Kidney capillary endothelial cell (primary cell): ENCODE measurements at regions not wholly inside any gene's neighbourhood (a gene's known extent, or its start where the extent isn't known, plus 50 kb on each side); places are given as distances from the start of the nearest gene placed in this dataset.

ENCODE experiments used
- DNase-seq: peaks from one replicate; pipeline ENCODE4 v3.0.0-alpha.2; 2018; ENCODE audit warnings: low spot score

DNA sequence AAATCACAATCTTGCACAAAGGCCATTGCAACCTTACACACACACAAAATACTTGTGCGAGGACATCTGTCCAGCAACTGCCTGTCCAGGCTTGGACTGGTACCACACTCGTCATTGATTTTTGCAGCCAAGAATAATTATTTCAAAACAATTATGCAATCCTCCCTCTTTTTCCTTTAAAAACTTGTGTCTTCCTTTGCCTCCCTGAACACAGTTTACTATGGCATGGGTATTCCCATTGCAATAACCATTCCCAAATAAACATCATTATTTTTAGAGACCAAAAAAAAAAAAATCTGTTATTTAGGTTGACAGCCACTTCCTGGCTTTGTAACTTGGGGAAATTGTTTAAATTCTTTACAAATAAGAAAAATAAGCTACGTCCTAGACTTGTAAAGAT, 54.0 kb downstream of the C11orf91 start:
- peak; percentile 29 for DNase-seq

DNA sequence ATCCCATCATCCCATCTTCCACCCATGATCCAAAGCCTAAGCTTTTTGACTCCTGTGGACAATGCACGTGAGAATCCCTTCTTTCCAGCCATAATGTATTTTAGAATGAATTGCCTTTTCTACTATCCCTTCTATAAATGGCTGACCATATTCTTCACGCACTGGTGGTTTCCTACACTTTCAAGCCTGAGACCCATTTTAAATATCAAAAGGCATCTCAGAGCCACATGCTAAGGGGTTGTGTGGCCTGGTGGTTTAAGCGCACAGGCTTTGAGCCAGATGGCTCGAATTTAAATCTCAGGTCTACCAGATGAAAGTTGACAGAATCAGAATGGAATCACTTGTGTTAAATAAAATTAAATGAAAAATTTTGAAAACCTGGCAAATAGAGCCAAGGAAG, 54.5 kb downstream of the C11orf91 start:
- no peak for DNase-seq

DNA sequence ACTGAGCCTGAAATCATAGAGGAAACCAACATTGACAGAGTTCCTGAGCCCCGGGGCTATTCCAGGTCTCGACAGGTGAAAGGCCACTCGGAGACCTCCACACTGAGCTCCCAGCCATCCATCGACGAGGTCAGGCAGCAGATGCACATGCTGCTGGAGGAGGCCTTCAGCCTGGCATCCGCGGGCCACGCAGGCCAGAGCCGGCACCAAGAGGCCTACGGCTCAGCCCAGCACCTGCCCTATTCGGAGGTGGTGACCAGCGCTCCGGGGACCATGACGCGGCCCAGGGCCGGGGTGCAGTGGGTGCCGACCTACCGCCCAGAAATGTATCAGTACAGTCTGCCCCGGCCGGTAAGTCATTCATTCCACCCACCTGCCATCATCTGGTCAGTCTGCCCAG, 54.9 kb downstream of the C11orf91 start:
- no peak for DNase-seq

DNA sequence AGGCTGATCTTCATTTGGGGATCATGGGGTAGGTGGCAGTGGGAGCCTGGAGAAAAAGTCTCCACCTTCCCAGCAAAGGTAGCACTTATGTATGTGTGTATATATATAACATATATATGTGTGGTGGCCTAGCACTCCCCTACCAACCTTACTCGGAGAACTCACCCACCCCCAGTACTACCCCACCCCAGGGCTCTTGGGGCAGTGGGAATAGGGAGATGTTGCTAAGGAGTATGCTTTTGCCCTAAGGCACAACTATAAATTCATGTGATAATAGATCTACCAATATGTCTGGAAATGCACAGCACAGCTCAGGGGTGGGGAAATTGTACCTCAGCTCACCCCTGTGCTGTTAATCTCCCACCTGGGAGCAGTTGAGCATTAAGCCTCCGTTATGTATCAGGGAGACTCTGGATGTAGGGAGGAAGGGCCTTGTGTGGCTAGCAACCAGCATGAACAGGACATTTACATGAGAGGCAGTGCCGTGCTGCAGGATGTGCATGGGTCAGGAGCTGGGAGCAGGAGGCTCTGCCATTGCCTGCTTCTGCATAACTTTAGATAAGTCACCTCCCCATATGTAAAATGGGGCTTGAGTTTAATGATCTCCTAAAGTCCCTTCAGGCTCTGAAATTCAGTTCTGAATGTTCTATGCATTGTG, 57.3 kb downstream of the C11orf91 start:
- no peak for DNase-seq

DNA sequence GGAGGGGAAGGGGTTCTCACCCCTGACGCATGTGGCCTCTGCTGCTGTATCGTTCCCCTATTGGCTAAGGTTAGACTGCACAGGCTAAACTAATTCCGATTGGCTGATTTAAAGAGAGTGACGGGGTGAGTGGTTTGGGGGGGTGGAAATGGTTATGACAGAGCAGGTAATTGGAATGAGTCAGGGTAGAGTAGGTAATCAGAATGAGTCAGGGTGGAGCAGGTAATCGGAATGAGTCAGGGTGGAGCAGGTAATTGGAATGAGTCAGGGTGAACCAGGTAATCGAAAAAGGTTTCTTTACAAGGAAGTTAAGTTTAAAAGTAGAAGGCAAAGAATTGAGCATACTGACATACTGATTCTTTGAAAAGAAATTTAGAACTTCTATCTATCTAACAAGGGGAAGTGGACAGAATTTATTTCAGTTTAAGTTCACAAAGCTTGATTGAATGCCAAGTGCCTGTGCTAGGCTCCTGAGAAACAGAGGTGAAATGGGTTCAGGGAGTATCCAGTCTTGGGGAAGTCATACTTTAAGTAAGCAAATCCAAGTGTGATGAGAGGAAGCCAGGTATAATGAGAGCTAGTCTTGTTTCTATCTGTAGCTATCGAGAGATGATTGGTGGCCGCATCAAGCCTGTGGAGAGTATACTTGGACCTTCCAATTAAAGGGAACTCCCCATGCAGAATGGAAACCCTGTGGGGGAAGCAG, 58.0 kb downstream of the C11orf91 start:
- no peak for DNase-seq

DNA sequence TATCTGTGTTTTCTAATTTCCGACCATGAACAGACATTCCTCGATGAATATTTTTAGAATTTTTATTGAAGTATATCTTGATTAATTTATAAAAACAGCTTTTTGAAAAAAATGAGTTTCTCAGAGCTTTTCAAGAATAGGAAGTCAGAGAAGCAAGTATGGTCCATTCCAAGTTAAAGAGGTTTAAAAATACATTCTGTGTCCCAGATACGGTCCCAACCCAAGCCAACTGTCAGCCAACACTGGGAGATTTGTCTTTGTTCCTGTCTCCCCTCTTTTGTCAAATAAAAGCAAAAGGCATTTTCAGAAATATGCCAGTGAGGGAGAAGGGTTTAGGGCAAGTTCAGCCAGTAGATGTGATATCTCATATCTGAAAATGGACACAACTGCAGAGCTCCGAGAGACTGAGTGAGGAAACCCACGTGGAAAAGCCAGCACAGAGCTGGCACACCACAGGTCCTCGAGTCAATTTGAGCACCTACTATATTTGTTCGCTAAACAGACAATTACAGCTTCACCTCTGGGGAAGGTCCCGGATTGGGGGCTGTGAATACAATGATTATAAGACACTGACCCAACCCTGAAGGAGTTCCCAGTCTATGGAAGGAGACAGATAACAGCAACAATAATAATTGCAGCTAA, 59.8 kb downstream of the C11orf91 start:
- DNase-seq = no peak

DNA sequence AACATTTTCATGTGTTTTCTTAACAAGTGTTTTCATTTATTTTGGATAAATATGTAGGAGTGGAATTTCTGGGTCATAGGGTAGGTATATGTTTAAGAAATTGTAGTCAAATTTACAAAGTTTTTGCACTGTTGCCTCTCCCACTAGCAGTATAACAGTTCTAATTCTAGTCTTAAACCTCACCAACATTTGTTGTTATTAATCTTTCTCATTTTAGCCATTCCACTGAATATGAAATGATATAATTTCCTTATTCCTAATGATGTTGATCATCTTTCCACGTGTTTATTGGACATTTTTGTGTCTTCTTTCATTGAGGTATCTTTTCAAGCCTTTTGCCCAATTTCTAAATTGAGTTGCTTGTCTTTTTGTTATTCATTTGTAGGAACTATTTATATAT, 62.0 kb downstream of the C11orf91 start:
- no peak for DNase-seq

DNA sequence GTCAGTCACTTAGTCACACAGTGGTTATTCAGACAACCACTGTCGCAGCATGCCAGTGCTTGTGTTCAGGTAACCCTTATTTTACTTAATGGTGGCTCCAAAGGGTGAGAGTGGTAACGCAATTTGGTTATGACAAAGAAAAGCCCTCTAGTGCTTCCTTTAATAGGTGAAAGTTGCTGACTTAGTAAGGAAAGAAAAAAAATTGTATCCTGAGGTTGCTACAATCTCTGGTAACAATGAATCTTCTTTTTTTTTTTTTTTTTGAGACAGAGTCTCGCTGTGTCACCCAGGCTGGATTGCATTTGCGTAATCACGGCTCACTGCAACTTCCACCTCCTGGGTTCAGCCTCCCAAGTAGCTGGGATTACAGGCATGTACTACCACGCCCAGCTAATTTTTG, 64.5 kb downstream of the C11orf91 start:
- no peak for DNase-seq

DNA sequence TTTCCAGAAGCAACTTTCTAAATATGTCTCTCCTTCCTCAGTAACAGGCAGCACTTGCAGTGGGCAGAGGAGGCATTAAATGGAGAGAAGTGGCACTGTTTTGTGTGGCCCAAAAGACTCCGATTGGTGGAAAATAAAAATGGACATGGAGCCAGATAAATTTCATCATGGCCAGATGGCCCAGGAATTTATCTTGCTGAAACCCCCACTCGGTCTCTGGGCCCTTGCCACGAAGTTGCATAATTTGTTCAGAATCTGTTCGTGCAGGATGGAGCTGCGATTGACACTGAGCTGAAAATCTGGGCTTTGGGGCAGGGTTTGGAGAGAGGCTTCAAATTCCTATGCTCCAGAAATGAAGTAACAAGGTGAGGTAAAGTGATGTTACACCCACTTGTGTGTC, 65.5 kb downstream of the C11orf91 start:
- no peak for DNase-seq

DNA sequence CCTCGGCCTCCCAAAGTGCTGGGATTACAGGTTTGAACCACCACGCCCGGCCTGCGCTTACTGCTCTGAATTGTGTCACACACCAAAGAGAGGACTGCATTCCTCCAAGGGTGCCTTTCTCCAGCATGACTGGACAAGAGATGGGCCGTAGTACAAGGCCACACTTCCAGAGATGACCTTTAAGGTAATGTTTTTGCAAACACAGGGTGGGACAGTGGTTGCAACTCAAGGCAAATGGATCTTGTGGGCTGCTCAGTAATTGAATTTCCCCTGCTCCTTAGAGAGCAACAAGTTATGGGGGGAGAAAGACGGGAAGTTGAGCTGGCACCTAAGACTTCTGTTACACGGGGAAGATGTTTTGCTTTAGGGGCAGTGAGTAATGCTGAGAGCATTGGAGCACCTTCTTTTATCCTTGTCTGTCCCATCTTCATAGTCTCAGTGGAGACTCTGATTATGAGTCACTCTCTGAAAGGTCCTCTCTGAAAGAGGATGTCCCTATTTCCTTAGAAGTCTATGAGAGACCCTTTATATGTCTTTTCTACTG, 66.3 kb downstream of the C11orf91 start:
- DNase-seq = peak; percentile 57

DNA sequence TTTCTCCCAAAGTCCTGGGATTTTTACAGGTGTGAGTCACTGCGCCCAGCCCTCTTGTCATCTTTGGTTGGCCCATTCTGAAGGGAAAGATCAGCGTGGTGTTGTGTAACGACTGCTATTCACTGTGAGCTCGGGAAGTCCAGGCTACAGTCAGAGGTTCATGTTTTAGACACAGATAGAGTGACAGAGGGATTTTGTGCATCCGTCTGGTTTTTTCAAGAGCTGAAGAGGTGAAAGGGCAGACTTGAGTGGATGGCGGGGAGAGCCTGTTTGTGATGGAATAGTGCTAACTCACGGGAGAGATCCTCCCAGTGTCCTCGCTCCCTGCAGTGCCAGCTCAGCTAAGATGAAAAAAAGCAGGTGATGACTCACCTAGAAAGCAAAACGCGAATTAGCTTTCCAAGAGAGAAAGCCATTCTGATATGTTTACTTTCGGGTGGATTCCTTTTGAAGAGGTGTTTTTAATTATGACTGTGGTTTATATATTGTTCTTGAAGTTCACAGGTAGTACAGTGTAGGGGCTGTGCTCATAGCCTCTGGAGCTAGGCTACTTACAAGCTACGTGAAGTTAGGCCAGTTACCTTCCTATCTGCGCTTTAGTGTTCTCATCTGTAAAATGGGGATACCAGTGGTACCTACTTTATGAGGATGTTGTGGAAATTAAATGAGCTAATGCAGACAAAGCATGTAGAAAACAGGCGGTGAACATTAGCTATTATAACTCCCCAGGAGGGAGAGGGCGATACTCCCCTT, 67.2 kb downstream of the C11orf91 start:
- DNase-seq = no peak

DNA sequence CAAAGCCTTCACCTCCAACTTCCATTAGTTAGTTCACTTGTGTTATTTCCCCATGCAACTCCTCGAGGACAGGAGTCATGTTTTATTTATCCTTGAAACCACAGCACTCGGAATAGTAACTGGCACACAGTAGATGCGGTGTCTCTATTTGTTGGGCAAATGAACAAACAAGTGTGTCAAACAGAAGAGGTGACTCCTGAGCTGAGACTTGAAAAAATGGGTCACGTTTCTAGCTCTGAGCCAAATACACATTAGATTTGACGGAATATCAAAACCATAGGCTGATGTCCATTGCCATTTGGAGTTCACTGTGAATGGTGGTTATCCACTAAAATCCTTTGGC, 68.9 kb downstream of the C11orf91 start:
- no peak for DNase-seq

DNA sequence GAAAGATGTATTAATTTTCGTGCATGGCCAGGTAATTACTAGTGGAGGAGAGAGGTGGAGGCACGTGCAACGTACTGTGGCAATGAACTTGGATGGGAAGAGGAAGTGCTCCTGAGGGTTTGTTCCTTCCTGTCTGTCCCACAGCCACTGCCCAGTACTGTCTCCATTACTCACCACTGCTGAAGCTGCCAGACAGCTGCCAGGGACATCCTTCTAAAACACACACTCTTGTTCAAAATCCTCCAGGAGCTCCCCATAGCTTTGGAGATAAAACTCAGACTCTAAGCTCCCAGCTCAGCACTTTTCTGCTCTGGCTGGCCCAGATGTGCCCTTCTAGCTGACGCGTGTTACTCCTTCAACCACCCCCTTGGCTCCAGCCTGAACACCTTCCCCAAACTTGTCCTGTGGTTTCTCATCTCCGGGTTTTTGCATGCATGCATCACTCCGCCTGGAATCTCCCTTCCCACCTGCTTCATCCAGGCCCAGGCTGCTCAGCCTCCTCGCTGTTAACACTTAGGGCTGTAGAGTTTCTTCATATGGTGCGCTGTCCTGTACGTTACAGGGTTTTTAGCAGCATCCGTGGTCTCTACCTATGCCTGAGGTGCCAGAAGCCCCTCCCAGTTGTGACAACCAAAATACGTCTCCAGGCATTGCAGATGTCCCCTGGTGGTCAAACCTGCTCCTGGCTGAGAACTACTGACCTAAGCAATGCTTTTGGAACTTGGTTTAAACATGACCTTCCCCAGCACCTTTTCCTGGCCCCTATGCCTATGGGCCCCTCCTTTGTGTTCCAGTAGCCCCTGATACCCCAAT, 69.5 kb downstream of the C11orf91 start:
- DNase-seq = peak; percentile 60

DNA sequence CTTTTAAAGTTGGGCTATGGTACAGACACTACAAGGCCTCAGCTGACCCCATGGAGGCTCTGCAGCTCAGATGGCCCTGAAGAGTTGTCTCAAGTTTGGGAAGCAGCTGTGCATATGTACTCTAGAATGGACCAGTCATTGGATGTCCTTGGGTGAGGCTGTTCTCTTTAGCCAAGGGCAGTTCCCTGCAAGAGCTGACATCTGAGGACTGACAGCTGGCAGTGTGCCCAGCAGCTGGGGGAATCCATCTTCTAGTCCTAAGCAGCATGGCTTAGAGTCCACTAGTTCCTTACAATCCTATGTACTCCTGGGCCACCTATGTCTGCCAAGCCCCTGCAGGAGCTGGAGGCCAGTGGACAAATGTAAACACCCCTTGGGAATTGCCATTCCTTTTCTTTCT, 76.5 kb downstream of the C11orf91 start:
- no peak for DNase-seq

DNA sequence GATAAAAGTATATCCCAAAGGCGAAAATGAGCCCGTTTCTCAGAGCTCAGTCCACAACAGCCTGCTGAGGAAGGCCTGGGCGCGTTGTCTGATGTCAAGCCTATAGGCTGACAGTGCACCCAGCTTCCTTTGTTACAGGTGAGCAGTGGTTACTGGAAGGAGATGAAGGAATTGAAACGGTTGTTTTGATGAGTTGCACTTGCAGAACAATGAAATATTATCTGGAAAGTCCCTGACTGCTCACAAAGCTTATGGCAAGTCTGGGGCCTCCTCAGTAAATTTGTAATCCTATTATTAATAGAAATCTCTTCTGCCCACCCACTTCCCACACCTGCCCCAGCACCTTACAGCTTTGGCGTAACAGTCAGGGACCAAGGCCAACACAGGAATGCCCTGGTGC, 77.8 kb downstream of the C11orf91 start:
- no peak for DNase-seq

DNA sequence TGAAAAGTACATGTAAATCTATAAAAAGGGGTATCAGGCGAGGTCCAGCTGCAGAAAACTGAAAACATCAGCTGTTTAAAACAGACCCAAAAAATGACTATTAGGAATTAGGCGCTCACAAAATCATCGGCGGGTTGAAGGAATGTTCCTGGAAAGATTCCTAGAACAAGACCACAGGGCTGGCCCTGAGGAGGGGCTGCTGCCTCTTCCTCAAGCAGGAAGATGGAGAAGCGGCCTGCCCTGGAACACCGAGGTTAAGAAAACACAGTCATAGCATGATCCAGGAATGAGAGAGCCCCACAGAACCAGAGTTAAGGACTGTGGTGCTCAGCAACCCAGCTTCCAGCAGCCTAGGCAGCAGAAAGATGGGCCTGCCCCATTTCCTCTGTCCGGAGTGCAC, 78.4 kb downstream of the C11orf91 start:
- no peak for DNase-seq

DNA sequence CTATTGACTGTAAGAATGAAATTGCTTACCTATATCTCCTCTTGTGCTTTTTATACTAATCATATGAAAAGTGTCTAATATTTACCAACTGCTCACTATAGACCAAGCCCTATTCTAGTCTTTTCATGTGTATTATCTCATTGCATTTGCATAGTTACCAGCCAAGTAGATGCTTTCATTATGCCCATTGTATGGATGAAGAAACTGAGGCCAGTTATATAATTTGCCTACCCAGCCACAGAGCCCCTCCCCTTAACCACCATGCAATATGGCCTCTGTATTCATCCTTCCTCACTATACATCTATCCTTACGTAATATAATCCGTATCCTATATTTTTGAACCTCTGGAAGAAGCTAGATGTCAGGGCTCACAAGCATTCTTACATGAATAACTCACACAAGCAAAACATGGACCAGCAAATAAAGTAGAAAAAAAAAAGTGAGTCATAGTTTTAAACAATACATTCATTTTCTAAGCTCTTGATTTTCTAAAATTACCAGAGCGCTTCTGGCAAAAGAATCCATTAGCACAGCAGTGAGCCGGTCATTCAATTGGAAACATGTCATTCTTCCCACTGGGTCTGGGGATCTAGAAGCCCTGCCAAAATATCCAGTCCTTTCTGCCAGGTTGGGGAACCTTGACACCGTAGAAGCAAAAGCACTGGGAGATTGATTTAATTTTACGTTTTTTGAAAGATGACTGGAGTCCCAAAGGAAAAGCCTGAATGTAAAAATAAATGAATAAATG, 80.0 kb downstream of the C11orf91 start:
- peak; percentile 65 for DNase-seq

DNA sequence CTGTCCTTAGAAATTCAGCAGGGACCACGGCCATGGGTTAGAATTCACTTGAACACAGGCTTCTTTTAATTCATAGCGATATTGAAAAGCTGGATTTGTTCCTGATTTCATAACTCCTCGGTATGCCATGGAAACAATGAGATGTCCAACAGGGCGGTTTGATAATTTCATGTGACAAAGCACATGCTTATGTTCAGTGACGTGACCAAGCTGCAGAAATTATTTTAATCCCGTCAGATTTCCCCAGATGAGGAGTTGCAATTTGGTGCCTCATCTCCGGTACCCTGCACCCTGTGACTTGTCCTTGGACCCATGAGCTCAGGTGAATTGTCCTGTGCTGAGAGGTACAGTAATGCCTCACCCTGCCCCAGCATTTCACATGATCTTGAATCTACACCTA, 81.7 kb downstream of the C11orf91 start:
- DNase-seq = no peak

DNA sequence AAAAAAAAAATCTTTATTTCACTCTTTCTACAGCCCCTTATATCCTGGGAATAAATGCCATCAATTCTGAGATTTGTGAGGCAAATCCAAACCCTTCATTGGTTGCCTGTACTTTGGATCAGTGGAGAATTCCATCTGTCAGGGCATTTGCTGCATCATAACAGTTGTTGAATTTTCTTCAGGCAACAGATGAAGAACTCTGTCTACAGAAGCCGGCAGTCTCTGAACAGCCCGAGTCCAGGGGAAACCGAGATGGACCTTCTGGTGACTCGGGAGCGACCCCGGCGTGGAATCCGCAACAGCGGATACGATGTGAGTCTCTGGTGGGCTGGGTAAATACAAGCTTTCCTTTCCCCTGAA, 82.3 kb downstream of the C11orf91 start:
- no peak for DNase-seq

DNA sequence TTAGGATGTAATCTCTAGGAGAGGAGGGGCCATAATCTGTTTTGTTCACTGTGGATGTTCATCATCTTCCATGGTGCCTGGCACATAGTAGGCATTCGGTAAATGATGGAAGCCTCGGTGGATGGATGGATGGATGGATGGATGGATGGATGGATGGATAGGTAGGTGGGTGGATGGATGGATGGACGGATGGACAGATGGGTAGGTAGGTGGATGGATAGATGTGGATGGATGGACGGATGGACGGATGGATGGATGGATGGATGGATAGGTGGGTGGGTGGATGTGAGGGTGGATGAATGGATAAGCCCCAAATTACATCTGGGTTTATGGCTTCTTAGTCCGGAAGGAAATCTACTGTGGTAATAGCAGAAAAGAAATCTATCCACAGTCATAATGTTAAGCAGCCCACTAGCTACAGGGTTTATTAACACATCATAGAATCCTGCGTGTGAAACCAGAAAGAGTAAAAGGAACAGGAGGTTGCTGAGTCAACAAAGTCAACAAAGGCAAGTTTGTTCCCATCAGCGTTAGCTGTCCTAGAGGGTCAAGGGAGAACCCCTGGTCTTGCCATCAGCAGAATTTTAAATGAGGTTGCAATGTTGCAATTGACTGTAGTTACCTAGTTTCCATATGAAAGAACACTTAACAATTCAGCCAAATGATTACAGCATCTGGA, 82.8 kb downstream of the C11orf91 start:
- DNase-seq = no peak

DNA sequence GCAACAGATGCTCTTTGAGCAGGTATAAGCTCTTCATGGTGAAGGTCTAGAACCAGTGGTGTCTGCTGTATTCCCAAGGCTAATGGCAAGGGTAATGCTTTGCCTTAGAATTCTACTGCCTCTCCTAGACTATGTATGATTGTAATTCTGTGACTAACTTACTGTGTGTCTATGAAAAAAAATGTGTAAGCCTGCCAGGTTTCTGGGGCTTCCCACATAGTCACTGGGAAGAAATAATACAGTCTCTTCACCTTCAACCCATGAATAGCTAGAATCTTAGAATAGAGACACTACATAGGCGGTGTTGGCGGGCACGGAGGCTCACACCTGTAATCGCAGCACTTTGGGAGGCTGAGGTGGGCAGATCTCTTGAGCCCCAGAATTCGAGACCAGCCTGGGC, 84.1 kb downstream of the C11orf91 start:
- DNase-seq = no peak
